Adrenal gland (tissue), 9 donors: ENCODE measurements at regions not wholly inside any gene's neighbourhood (a gene's known extent, or its start where the extent isn't known, plus 50 kb on each side); places are given as distances from the start of the nearest gene placed in this dataset.

Experiments used
- DNase-seq, 7 donors: peaks; one replicate each; pipeline ENCODE4 v3.0.0-alpha.2; 2019 to 2020
- H3K27ac ChIP-seq, 5 donors: fragments of 200-600 bp; sonication (generic) in 4 of 5; 1 replicate in 3 of 5; 2 replicates in 2 of 5; pipeline versions ENCODE4 v1.5.1 to v1.8.0; 2016 to 2020; ENCODE audit warnings: mild to moderate bottlenecking in 1 of 5
- H3K27me3 ChIP-seq: fragments of 200-600 bp; 2 replicates; pipeline ENCODE4 v1.8.0; 2021
- H3K36me3 ChIP-seq, 2 donors: fragments of 200-600 bp; replicated peaks in 1 of 2; 1 replicate in 1 of 2; 2 replicates in 1 of 2; pipeline versions ENCODE4 v1.5.1 to v1.8.0; 2018 to 2022
- H3K4me1 ChIP-seq, 2 donors: fragments of 200-600 bp; replicated peaks in 1 of 2; 1 replicate in 1 of 2; 2 replicates in 1 of 2; pipeline versions ENCODE4 v1.5.1 to v1.8.0; 2018 to 2021
- H3K4me3 ChIP-seq, 4 donors: fragments of 200-600 bp; sonication (generic) in 3 of 4; one replicate each; pipeline ENCODE4 v1.5.1; 2016 to 2018
- H3K9me3 ChIP-seq, 3 donors: fragments of 200-600 bp; sonication (generic) in 1 of 3; replicated peaks in 1 of 3; 1 replicate in 2 of 3; 2 replicates in 1 of 3; pipeline versions ENCODE4 v1.5.1 to v1.8.0; 2016 to 2021
- POLR2A ChIP-seq, 2 donors: fragments of 450-650 bp; IDR thresholded peaks; one replicate each; pipeline ENCODE4 v1.6.1; 2017; ENCODE audit warnings: antibody characterized with exemption in 2 of 2, mild to moderate bottlenecking in 2 of 2, moderate library complexity in 1 of 2
- WGBS, 4 donors: extraction: QIAGEN DNeasy Blood & Tissue Kit in 2 of 4; methylation state at CpG; one replicate each; pipeline versions ENCODE4 v1.1.5 to v1.1.7; 2013 to 2017; 5-methylcytosine and 5-hydroxymethylcytosine counted together
- intact Hi-C, 2 donors: fragments of 100-400 bp; cut with DNase I; formaldehyde crosslinking; loops; one replicate each; pipeline versions ENCODE4 v1.14.1 to v1.15.0; 2022 to 2023
- TF ChIP-seq, protein P1 (sequence below), 6 experiments: fragments of 450-650 bp in 4 of 6; fragments of 200-600 bp in 2 of 6; sonication (generic) in 1 of 6; IDR thresholded peaks; 1 replicate in 5 of 6; 2 replicates in 1 of 6; pipeline versions ENCODE4 v1.5.1 to v1.8.0; 2016 to 2021; ENCODE audit warnings: antibody characterized with exemption in 6 of 6, mild to moderate bottlenecking in 2 of 6, moderate library complexity in 1 of 6
- donor health status: healthy with polysubstance abuse.
- donor health status: Bipolar disorder and iron deficiency.
- donor health status: DM: yes; HTN: yes; CAD: no.
- donor health status: DM: no; HTN: no; CAD: no.
- donor health status: DM: no; HTN: no; CAD: no.

DNA sequence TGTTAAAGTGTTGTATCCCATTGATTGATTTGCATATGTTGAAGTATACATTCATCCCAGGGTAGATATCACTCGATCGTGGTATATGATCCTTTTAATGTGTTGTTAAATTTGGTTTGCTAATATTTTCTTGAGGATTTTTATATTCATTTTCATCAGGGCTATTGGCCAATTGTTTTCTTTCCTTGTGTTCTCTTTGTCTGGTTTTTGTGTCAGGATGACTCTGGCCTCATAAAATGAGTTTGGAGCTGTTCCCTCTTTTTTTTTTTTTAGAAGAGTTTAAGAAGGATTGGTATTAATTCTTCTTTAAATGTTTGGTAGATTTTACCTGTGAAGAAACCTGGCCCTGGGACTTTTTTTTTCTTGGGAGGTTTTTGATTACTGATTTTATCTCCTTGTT lies 303.5 kb upstream of the RTL1 start:
- 75 to 92% (median 86%) methylated on average over 2 of the region's 2 CpGs for WGBS, 4 donors
- no peak overlapping the region for H3K27ac ChIP-seq
- no peak for TF ChIP-seq POLR2A (IDR thresholded peaks at IDR 0.05)
- TF ChIP-seq, protein P1, sequence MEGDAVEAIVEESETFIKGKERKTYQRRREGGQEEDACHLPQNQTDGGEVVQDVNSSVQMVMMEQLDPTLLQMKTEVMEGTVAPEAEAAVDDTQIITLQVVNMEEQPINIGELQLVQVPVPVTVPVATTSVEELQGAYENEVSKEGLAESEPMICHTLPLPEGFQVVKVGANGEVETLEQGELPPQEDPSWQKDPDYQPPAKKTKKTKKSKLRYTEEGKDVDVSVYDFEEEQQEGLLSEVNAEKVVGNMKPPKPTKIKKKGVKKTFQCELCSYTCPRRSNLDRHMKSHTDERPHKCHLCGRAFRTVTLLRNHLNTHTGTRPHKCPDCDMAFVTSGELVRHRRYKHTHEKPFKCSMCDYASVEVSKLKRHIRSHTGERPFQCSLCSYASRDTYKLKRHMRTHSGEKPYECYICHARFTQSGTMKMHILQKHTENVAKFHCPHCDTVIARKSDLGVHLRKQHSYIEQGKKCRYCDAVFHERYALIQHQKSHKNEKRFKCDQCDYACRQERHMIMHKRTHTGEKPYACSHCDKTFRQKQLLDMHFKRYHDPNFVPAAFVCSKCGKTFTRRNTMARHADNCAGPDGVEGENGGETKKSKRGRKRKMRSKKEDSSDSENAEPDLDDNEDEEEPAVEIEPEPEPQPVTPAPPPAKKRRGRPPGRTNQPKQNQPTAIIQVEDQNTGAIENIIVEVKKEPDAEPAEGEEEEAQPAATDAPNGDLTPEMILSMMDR (IDR thresholded peaks at IDR 0.05) = no peak

DNA sequence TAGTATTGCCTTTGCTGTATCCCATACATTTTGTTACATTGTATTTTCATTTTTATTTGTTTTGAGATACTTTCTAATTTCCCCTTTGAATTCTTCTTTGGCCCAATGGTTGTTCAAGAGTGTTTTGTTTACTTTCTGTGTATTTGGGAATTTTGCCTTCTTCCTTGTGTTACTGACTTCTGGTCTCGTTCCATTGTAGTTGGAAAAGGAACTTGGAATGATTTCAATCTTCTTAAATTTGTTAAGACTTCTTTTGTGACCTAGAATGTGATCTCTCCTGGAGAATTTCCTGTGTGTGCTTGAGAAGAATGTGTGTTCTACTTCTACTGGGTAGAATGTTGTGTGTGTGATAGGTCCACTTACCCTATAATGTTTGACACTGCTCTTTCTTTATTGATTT lies 304.4 kb upstream of the RTL1 start:
- intact Hi-C loops = no loop called here
- Histone ChIP-seq H3K4me3 (no peak overlapping the region), H3K27ac (no peak overlapping the region), H3K9me3 (peaks cover 0 to 21% (median 12%) of the 10 kb centered on the region in 3 donors), H3K27me3 (no peaks in the 10 kb centered on the region), H3K36me3 (no peaks in the 10 kb centered on the region), H3K4me1 (no peaks in the 10 kb centered on the region)
- no peak for DNase-seq
- WGBS, 4 donors = 50 to 62% (median 60%) methylated on average over 1 of the region's 1 CpG
- TF ChIP-seq, protein P1 (IDR thresholded peaks at IDR 0.05) = no peak
- TF ChIP-seq POLR2A (IDR thresholded peaks at IDR 0.05) = no peak

More for the DNA sequence above, 303.5 kb upstream of the RTL1 start:
- no peak for DNase-seq
- no peaks in the 10 kb centered on the region for H3K36me3 ChIP-seq
- no peaks in the 10 kb centered on the region for H3K4me1 ChIP-seq
- intact Hi-C loops = no loop called here
- H3K9me3 ChIP-seq = peaks cover 0 to 21% (median 12%) of the 10 kb centered on the region in 3 donors
- no peaks in the 10 kb centered on the region for H3K27me3 ChIP-seq
- H3K4me3 ChIP-seq = no peak overlapping the region

DNA sequence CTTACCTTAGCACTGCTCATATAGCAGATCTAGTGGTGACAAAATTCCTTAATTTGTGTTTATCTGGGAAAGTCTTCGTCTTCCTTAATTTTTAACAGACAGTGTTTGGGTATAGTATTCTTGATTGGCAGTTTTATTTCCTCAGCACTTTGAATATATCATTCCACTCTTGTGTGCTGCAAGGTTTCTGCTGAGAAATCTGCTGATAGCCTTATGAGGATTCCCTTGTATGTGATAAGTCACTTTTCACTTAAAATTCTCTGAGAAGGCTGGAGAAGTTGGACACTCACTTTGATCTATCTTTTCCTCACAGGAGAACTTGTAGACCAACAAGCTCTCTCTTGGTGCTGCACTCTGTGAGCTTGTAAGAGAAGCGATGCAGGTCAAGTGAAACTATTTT lies 306.1 kb upstream of the RTL1 start:
- peaks cover 0 to 21% (median 12%) of the 10 kb centered on the region in 3 donors for H3K9me3 ChIP-seq
- H3K36me3 ChIP-seq = no peaks in the 10 kb centered on the region
- TF ChIP-seq POLR2A (IDR thresholded peaks at IDR 0.05) = no peak
- TF ChIP-seq, protein P1 (IDR thresholded peaks at IDR 0.05) = no peak
- no peak overlapping the region for H3K27ac ChIP-seq
- H3K27me3 ChIP-seq = no peaks in the 10 kb centered on the region
- intact Hi-C loops = no loop called here
- no peak for DNase-seq
- no peak overlapping the region for H3K4me3 ChIP-seq
- 71 to 84% (median 79%) methylated on average over 2 of the region's 2 CpGs for WGBS, 4 donors
- H3K4me1 ChIP-seq = no peaks in the 10 kb centered on the region

DNA sequence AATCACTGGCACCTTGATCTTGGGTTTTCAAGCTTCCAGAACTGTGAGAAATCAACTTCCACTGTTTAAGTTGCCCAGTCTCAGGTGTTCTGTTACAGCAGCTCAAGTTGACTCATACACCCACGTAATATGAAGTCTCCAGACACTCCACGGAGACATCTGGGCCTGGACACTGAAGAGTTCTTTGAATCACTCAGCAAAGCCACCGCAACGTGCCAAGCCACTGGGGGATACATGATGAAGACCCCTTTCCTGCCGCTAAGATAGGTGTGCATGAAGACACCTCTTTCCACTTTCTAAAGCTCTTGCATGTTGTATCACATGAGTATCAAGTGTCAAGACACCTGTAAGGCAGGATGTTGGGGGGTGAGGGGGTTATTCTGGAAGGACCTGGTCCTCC lies 311.7 kb upstream of the RTL1 start:
- intact Hi-C loops = loop anchor here in 1 of 2 donors (5.0 kb wide), 1 partner anchor 57 kb away; no protein-coding TSS in a partner anchor
- Histone ChIP-seq H3K27ac (no peak overlapping the region), H3K27me3 (no peaks in the 10 kb centered on the region), H3K36me3 (no peaks in the 10 kb centered on the region), H3K4me1 (no peaks in the 10 kb centered on the region), H3K4me3 (no peak overlapping the region), H3K9me3 (peaks cover 0 to 2% (median 0%) of the 10 kb centered on the region in 3 donors)
- DNase-seq = peak in 3 of 7 donors; percentile 3 to 9 (median 9)
- 82 to 94% (median 87%) methylated on average over 5 of the region's 5 CpGs for WGBS, 4 donors
- TF ChIP-seq POLR2A (IDR thresholded peaks at IDR 0.05) = no peak
- TF ChIP-seq, protein P1 (IDR thresholded peaks at IDR 0.05) = no peak
